ENCODE measurements at regions not wholly inside any gene's neighbourhood (a gene's known extent, or its start where the extent isn't known, plus 50 kb on each side); places are given as distances from the start of the nearest gene placed in this dataset.

DNA sequence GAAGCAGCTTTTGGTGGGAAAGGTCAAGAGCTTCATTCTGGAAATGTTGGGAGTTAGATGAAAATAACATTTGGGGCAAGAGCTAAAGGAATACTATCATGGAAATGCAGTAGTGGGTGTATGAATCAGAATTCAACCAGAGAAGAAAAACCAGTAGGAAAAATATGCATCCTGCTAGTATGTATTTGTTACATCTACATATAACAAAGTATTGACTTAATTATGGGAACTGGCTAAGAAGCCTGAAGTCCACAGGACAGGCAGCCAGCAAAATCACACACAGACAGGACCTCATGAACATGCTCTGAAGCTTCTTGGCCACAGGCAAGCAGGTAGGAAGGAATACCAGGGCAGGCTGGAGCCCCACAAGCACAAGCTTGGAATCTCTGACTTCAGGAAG, 185.8 kb downstream of the FBXO15 start:
- DNase-seq = no peak

DNA sequence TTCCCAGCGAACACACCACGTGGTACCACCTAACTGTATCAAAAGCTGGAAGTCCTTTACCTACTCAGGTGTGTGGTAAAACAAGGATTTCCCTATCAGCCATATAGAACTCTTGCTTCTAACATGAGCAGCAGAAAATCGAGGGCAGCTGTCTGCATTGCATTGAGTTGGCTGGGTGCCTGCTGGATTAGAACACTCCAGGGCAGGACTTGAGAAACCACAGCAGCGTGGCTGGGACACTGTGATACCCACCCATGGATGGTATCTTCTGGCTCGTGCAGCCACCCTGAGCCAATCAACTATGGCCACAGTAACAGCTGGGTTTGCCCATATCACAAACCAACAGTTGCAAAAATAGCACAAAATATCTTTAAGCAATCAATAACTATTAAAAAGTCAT, 188.3 kb downstream of the FBXO15 start:
- peak; percentile 8 for DNase-seq

DNA sequence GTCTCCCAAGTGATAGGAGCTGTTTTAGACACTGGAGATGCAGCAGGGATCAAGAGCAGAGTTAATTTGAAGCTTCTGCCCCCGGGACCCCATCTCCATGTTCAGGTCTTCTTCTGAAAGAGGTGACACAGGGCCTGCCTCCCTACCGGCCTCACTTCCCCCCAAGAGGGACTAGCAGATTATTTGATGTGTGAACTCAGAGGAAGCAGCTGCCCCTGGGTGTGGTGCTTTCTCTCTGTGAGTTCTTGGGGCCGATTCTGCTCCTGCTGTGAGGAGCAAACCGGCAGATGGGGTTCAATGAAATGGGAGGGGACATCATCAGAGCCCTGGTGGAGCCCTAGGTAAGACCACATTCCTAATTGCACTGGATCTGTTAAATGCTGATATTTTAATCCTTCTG, 193.4 kb downstream of the FBXO15 start:
- DNase-seq = no peak

DNA sequence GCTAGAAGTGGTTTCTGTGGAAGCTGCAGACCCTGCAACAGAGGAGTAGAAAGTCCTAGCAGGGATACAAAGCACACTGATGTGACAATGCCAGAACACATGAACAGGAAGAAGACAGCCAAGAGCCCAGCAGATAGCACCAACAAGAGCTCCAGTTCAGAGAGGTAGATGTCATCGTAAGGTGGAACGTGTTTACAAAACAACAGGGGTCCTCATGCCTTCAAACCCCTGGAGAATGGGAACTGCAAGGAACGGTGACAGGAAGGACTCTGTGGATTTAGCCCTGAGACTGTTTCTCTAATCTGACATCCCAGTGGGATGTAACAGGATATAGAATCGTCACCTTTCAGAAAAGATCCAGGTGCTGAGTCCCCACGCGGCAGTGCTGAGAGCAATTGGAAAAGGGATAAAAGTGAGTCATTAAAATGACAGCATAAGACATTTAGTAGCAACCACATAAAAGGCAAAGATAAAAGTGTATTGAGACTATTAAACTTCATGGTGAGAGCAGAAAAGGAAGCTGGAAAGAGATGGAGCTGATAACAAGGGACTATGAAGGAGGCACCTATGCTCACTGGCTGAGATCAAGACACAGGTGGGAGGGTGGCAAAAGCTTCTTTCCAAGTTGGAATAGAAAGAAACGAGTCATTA, 195.2 kb downstream of the FBXO15 start:
- DNase-seq = no peak

DNA sequence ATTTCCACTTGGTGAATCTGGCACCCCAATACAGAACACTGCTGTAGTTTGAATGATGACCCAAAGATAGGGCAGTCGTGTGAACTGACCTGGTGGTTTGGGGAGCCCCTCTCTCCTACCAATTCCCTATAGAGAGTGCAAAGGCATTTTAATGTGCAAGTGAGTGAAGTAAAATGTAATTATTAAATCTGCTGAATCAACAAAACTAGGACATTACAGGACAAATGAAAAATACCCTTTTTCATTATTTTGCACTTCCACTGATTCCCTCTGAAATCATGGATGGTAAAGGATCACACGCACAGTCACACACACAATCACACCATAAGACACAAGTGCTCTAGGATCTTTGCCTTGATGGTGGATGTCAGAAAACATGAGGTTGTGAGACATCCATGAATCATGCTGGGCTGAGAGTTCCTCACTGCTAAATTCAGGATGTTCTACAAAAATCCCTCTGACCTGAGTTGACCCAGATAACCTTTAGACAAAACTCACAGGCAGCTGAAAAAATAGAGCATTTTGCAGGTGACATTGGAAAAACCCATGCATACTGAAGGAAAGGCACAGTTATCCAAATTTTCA, 197.4 kb downstream of the FBXO15 start:
- no peak for DNase-seq

DNA sequence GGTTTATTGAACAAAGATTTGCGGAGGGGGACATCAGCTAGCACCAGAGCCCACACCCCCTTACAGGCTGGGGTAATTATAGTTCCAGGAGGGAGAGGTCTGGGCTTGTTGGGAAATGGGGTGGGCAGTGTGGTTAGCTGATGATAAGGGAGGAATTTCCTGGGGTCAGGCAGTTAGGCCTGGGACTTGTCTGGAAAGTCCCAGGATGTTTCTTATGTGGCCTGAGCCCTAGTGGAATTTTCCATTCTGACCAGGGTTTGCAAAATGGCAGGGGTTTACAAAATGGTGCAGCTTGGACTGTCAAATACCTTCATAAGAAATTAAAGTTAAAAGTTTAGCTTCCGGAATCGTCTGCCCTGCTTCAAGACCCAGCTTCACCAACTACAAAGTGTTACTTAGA, 199.1 kb downstream of the FBXO15 start:
- DNase-seq = no peak

DNA sequence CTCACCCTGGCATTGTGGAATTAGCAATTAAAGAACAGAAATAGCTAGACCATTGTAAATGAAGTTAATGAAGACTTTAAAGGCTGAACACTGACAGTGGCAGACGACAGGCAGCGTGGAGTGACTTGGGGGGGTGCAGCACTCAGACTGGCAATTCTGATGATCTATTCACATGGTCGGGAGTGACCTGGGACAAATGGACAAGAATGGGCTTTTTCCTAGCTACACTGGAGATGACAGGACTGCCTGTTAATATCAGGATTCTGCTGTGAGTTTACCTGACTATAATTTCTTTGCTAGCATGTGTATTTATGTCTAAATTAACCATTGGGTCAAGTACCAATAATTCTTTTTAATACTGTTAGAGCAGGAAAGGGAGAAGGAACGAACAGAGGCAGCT, 199.6 kb downstream of the FBXO15 start:
- no peak for DNase-seq

DNA sequence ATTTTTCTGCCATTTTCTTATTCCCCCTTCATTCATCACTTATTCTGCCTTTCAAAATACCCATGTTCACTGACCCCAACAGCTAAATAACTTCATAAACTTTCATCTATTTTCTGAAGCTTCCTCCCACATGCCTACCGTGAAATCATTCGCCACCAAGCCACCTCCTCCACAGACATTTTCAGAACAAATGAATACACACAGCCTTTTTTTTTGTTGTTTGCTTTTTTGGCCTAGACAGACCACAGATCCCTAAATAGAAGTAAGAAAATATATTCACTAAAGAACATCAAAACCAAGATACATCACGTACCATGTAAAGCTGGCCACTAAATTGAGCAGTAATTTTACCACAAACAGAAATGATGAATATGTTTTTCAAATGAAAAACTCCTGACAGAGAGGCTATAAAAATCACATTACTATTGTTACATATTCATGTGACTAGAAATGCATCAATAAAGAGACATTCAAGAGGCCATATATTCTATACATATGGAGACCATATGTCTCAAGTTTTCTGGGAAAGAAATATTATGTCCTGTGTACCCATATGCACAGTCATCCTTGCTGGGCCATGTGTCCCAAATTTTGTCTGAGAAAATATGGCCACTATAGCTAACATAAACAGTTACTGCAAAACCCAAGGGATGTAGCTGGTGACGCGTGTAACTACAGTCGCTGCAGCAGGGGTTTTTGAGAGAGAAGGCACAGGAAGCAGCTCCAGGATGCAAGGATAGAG, 200.3 kb downstream of the FBXO15 start:
- DNase-seq = no peak

DNA sequence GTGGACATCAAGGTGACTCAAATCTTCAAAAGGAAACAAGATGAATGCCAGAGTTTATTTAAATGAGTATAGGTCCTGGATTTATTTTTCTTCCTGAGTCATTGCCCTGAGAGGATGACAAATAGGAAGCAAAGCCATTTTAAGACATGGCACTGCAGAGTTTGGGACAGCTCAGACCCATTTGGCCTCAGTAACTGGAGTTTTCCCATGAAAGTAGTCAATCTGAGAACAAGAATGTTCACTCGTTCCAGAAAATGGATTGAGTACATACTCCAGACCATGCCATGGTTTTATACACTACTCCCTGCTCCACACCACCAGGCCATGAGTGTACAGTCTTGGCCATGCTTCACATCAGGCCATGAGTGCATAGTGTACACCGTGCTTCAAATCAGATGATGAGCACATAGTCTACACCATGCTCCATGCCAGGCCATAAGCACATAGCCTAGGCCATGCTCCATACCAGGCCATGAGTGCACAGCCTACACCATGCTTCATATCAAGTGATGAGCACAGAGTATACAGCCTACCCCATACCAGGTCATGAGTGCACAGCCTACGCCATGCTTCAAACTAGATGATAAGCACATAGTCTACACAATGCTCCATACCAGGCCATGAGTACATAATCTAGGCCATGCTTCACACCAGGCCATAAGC, 202.4 kb downstream of the FBXO15 start:
- DNase-seq = no peak

DNA sequence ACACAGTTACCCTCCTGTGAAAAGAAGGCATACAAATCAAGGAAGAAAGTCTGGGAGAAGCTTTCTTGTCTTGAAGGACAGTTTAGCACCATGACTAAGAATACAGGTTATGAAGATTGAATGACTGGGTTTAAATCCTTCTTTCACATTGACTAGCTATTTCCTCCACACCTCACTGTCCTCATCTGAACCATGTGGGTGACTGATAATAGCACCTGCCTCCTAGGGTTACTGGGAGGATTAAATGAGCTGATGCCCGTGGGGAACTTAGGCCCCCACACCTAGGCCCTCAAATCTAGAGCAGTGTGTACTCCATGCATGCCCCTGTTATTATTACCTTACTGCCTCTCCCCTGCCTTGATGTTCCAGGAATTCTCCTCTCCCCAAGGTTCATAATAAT, 202.9 kb downstream of the FBXO15 start:
- no peak for DNase-seq

DNA sequence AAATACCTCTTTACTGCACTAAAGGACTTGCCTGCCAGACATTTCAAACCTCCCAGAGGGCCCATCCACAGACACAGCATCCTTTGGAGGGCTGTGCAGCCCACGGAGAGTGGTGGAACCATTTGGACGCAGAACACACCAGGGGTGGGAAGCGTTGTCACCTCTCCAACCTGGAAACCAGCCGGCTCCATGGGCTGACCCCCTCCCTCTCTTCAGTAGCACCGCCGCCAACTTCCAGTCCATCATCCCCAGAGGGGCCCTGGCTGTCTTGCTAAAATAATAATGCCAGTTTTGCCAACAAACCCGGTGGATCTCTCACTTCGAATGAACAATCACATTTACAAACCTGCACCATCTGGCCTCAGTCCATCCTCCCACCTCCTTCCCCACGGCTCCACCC, 203.9 kb downstream of the FBXO15 start:
- DNase-seq = no peak

DNA sequence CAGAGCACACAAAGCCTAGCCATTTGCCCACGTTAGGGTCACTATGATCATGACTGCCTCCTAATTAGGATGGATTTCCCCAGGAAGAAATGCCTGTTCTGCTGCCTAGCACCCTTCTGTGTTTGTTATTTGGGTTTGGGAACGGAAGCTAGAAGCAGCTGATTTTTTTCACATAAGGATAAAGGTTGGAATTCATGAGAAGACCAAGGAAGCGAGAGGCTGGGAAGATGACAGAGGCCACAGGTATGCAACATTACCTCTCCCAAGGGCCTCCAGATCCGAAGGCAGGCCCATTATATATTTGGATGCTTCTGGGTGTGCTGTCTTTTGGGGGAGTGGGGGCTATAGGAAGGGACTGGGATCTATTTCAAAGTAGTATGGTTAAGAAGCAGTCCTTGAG, 204.7 kb downstream of the FBXO15 start:
- no peak for DNase-seq

DNA sequence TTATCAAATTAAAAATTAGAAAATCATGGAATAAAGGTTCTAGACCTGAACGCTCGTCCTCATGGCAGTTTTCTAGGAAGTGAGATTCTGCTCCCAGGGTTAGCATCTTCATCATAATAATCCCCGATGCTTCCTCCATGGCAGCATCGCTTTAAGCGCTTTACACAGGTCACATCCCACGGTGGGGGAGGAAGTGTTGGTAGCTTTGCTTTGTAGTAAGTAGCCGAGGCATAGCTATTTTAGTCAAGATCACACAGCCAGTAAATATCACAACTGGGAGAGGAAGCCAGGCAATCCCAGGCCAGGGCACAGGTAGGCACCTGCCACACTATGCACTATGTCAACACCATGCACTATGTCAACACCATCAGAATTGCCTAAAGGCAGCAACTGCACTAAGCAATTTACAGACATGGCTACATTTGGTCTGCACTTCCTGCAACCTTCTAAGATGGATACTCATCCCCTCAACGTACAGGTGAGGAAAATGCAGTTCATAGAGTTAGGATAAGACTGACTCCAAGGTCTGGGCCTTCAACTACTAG, 205.5 kb downstream of the FBXO15 start:
- DNase-seq = no peak

DNA sequence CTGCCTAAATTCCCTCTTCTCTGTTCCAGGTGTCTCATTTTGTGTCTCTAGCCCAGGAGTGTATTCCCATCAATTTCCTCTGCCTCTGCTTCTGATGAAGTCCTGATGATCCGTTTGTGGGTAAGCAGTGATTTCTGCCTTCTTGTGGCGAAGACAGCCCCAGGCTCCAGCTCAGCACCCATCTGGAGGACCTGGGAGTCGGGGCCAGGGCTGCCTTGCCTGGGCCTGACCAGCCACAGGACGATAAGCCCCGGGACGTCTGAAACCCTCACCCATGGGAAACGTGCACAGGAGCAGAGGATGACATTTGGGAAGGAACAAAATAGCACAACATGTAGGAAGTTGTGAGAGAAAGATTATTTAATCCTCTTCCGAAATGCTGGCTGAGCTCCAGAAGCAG, 206.9 kb downstream of the FBXO15 start:
- DNase-seq = no peak

DNA sequence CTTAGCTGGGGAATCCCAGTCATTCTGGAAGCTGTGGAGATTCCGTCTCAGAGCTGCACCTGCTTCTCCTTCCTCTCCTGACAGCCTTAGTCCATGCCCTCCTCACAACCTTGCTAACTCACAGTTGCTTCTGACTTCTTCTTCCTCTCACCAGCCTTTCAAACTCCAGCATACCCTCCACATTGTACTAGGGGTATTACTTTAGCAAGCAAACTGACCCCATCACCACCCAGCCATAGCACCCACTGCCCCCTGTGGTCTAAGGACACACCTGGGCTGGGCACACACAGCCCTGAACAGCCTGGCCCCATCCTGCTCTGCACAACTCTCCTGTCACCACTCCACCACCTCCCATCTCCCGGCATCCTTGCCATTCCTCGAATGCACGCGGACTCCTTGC, 208.2 kb downstream of the FBXO15 start:
- DNase-seq = no peak

DNA sequence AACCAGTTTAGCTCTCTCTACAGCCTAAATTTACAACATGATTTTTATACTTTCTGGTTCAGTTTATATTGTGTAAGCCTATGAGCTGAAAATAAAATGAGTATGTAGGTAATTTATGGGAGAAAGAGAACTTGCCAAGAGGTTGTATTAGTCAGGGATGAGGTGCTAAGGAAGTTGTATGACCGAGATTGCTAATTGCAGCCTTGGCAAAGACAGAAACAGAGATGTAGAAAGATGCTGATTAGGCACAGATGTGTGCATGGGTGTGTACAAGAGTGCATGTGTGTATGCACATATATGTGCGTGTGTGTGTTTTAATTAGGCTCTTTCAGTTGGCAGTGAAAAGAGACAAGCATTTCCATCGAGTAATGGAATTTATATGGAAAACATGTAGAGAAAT, 213.9 kb downstream of the FBXO15 start:
- no peak for DNase-seq

DNA sequence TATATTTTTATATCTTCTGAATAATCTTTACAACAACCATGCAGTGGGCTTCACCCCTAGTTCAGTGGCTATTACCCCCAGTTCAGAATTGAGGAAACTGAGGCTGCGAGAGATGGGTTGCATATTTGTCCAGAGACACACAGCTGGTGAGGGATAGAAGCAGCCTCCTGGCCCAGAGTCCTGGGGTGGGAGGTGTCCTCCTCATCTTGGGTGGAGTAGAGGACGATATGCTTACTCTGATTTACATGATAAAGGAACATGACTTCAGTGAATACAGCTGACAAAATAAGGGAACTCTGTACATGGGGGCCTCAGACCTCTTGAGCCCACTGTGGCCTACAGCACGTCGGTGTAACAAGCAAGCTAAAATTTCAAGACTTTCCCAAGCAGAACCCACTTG, 214.7 kb downstream of the FBXO15 start:
- no peak for DNase-seq

DNA sequence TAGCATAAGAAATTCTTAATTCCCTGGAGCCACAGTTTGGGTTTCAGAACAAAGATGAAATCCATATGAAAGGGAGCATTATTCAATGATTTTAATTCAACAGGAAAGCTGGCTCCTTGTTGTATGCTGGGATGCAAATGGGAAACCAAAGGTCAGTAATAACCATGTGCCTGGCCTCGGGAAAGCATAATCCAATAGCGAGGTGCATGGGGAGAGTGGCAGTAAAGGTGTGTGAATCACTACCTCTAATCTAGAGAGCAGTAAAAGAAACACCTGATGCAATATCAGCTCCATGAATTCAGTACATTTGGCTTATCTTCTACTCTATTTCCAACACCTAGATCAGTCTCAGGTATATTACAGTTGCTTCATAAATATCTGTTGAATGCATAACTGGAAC, 220.1 kb downstream of the FBXO15 start:
- no peak for DNase-seq

DNA sequence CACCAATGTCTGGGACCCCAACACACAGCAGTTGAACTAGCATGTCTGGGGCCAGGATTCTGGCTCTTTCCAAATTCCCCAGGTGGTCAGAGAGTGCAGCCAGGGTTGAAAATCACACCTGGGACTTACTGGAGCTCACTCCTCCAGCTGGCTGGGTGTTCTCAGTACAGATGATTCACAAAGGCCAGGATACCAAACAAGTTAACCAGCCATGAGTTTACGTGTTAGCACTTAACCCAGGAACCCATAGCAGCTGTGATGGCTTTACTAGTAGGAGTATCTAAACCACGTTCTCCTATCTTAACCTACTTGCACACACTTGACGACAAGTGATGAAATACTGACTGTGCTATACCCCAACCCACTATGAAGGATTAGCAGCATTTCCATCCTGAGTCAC, 222.8 kb downstream of the FBXO15 start:
- DNase-seq = no peak

DNA sequence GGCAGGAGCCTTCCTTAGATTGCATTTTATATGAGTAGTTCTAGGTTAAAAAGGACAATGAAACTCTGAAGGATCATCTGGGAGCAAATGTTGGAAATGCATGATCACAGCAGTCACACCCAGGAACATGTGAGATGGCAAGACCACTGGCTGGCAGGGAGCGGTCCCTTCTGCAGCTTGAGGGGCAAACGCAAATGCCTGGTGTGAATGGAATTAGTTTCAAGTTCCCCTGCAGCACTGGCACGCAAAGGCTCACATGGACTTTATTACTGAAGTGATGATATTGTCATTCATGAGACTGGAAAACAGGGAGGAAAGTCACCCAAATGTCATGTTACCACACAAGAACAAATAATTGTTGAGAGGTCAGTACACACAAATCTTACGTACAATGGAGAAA, 223.3 kb downstream of the FBXO15 start:
- DNase-seq = no peak

DNA sequence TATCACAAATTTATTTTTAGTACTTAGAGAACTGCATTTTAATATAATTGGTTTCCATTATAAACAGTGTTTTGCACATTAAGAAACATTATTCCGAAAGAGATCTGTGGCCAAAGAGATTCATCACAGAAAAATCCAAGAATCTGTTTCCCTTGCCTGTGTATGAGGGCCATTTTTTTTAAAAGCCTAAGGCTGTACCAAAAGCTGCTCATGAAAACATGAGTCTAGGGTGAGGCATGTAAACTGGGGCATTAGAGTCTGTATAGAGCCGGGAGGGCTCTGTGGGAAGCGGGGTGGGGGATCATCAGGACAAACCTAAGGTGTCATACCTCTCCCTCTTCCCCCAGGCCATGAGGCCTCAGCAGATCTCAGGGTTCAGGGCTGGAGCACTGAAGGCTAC, 223.8 kb downstream of the FBXO15 start:
- DNase-seq = no peak

DNA sequence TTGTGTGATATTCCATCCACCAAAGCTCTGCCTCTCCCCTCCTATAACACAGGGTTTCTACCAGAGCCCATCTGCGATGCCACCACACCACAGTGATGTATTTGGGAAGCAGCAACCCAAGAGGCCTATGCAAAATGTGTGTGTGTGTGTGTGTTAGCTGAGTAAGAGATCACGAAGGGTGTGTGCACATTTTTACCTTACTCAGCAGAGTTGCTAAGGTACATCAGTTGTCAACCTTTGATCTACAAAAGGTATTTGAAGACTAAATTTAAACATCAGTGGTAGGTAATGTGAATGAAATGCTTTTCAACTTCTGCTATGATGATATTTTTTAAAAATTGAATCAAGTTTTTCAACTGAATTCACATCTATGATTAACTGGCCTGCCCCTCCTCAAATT, 227.6 kb downstream of the FBXO15 start:
- no peak for DNase-seq

DNA sequence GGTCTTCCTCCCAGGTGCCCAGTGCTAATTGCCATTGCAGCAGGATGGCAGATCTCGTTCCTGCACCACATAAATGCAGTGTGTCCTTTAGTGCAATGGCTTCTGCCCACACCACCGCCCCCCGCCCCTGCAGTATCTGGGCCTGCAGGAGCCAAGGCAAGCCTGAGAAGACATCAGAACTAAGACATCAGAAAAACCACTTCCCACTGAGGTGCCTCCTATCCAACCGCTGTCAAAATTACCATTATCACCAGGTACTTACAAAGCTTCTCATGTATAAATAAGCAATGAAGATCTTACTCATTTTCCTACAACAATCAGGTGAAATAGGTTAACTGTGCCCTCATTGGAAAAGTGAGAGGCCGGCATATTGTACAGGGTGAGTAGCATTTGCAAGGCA, 228.8 kb downstream of the FBXO15 start:
- DNase-seq = no peak

DNA sequence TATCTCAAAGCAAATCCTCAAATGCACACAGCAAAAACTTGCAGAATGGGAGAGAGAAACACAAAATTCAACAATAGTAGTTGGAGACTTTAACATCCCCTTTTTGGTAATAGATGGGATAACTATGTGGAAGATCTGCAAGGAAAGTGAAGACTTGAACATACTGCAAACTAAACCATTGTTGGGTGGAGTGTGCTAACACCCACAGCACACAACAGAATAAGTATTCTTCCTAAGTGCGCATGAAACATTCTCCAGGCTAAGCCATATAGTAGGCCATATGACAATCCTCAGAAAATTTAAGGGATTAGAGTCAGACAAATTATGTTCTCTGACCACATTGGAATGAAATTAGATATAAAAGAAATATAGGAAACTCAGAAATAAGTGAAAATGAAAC, 230.6 kb downstream of the FBXO15 start:
- no peak for DNase-seq
